ENCODE measurements at regions not wholly inside any gene's neighbourhood (a gene's known extent, or its start where the extent isn't known, plus 50 kb on each side); places are given as distances from the start of the nearest gene placed in this dataset.

GRCh38 chr1:57782357-57782756, 358.5 kb upstream of the DAB1 start:
- TF ChIP-seq, protein P1, sequence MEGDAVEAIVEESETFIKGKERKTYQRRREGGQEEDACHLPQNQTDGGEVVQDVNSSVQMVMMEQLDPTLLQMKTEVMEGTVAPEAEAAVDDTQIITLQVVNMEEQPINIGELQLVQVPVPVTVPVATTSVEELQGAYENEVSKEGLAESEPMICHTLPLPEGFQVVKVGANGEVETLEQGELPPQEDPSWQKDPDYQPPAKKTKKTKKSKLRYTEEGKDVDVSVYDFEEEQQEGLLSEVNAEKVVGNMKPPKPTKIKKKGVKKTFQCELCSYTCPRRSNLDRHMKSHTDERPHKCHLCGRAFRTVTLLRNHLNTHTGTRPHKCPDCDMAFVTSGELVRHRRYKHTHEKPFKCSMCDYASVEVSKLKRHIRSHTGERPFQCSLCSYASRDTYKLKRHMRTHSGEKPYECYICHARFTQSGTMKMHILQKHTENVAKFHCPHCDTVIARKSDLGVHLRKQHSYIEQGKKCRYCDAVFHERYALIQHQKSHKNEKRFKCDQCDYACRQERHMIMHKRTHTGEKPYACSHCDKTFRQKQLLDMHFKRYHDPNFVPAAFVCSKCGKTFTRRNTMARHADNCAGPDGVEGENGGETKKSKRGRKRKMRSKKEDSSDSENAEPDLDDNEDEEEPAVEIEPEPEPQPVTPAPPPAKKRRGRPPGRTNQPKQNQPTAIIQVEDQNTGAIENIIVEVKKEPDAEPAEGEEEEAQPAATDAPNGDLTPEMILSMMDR (IDR thresholded peaks at IDR 0.05): no peak
- TF ChIP-seq POLR2A (IDR thresholded peaks at IDR 0.05) (no peak), EP300 (IDR thresholded peaks at IDR 0.05) (no peak)
